ENCODE measurements at regions not wholly inside any gene's neighbourhood (a gene's known extent, or its start where the extent isn't known, plus 50 kb on each side); places are given as distances from the start of the nearest gene placed in this dataset.

GRCh38 chr3:36206956-36207580 is 173.2 kb upstream of the STAC start:
- no peaks in the 10 kb centered on the region for H3K36me3 ChIP-seq (ENCODE audit: insufficient read depth, low read length)
- H3K9ac ChIP-seq (ENCODE audit: low read depth, low read length, poor library complexity, severe bottlenecking): no peak overlapping the region
- TF ChIP-seq CTCF (conservative IDR thresholded peaks at IDR 0.05; ENCODE audit: low read length): no peak
- no peak for TF ChIP-seq EZH2phosphoT487 (IDR thresholded peaks at IDR 0.05; ENCODE audit: borderline replicate concordance)
- H4K20me1 ChIP-seq (ENCODE audit: insufficient read depth, low read length, poor library complexity, severe bottlenecking): no peaks in the 10 kb centered on the region
- no peaks in the 10 kb centered on the region for H3K79me2 ChIP-seq (ENCODE audit: insufficient read depth, low read length)
- no peaks in the 10 kb centered on the region for H3F3A ChIP-seq (ENCODE audit: low read depth)
- H2AFZ ChIP-seq (ENCODE audit: low read length): no peak overlapping the region
- peaks cover 8% of the 10 kb centered on the region for H3K4me1 ChIP-seq (ENCODE audit: insufficient read depth, low read length, poor library complexity, severe bottlenecking)
- H3K9me3 ChIP-seq (ENCODE audit: insufficient read depth, low read depth, low read length): no peaks in the 10 kb centered on the region
- no peak overlapping the region for H3K4me3 ChIP-seq (ENCODE audit: low read length, poor library complexity, severe bottlenecking)
- H3K4me2 ChIP-seq (ENCODE audit: low read depth, low read length, poor library complexity, severe bottlenecking): no peak overlapping the region
- no peaks in the 10 kb centered on the region for H3K9me2 ChIP-seq (replicated peaks; ENCODE audit: low read depth, low read length)
- no peaks in the 10 kb centered on the region for H3K27me3 ChIP-seq (ENCODE audit: insufficient read depth, low read length, poor library complexity, severe bottlenecking)

- no peaks in the 10 kb centered on the region for H3K27me3 ChIP-seq (ENCODE audit: insufficient read depth, low read length, poor library complexity, severe bottlenecking)
- H3F3A ChIP-seq (ENCODE audit: low read depth): no peaks in the 10 kb centered on the region
- H2AFZ ChIP-seq (ENCODE audit: low read length): no peak overlapping the region
- no peaks in the 10 kb centered on the region for H3K9me3 ChIP-seq (ENCODE audit: insufficient read depth, low read depth, low read length)
- peaks cover 33% of the 10 kb centered on the region for H3K4me1 ChIP-seq (ENCODE audit: insufficient read depth, low read length, poor library complexity, severe bottlenecking)
- no peak overlapping the region for H3K4me3 ChIP-seq (ENCODE audit: low read length, poor library complexity, severe bottlenecking)
- no peak overlapping the region for H3K9ac ChIP-seq (ENCODE audit: low read depth, low read length, poor library complexity, severe bottlenecking)
- H3K9me2 ChIP-seq (replicated peaks; ENCODE audit: low read depth, low read length): no peaks in the 10 kb centered on the region
- no peaks in the 10 kb centered on the region for H4K20me1 ChIP-seq (ENCODE audit: insufficient read depth, low read length, poor library complexity, severe bottlenecking)
- TF ChIP-seq CTCF (conservative IDR thresholded peaks at IDR 0.05; ENCODE audit: low read length) (peak; percentile 30), EZH2phosphoT487 (IDR thresholded peaks at IDR 0.05; ENCODE audit: borderline replicate concordance) (no peak)
- no peaks in the 10 kb centered on the region for H3K36me3 ChIP-seq (ENCODE audit: insufficient read depth, low read length)
- H3K79me2 ChIP-seq (ENCODE audit: insufficient read depth, low read length): no peaks in the 10 kb centered on the region
- H3K4me2 ChIP-seq (ENCODE audit: low read depth, low read length, poor library complexity, severe bottlenecking): no peak overlapping the region
These were observed 169.3 kb upstream of the STAC start for GRCh38 chr3:36210840-36211651.

GRCh38 chr3:36211652-36211999 is 168.7 kb upstream of the STAC start:
- Histone ChIP-seq H4K20me1 (ENCODE audit: insufficient read depth, low read length, poor library complexity, severe bottlenecking) (no peaks in the 10 kb centered on the region), H3K27me3 (ENCODE audit: insufficient read depth, low read length, poor library complexity, severe bottlenecking) (no peaks in the 10 kb centered on the region), H3K4me1 (ENCODE audit: insufficient read depth, low read length, poor library complexity, severe bottlenecking) (peaks cover 33% of the 10 kb centered on the region), H3K4me3 (ENCODE audit: low read length, poor library complexity, severe bottlenecking) (no peak overlapping the region), H3K9me3 (ENCODE audit: insufficient read depth, low read depth, low read length) (no peaks in the 10 kb centered on the region), H3K36me3 (ENCODE audit: insufficient read depth, low read length) (no peaks in the 10 kb centered on the region), H3F3A (ENCODE audit: low read depth) (no peaks in the 10 kb centered on the region), H2AFZ (ENCODE audit: low read length) (no peak overlapping the region), H3K9me2 (replicated peaks; ENCODE audit: low read depth, low read length) (no peaks in the 10 kb centered on the region), H3K79me2 (ENCODE audit: insufficient read depth, low read length) (no peaks in the 10 kb centered on the region), H3K4me2 (ENCODE audit: low read depth, low read length, poor library complexity, severe bottlenecking) (no peak overlapping the region), H3K9ac (ENCODE audit: low read depth, low read length, poor library complexity, severe bottlenecking) (no peak overlapping the region)
- TF ChIP-seq EZH2phosphoT487 (IDR thresholded peaks at IDR 0.05; ENCODE audit: borderline replicate concordance): no peak
- no peak for TF ChIP-seq CTCF (conservative IDR thresholded peaks at IDR 0.05; ENCODE audit: low read length)
